ENCODE measurements at regions not wholly inside any gene's neighbourhood (a gene's known extent, or its start where the extent isn't known, plus 50 kb on each side); places are given as distances from the start of the nearest gene placed in this dataset.

DNA sequence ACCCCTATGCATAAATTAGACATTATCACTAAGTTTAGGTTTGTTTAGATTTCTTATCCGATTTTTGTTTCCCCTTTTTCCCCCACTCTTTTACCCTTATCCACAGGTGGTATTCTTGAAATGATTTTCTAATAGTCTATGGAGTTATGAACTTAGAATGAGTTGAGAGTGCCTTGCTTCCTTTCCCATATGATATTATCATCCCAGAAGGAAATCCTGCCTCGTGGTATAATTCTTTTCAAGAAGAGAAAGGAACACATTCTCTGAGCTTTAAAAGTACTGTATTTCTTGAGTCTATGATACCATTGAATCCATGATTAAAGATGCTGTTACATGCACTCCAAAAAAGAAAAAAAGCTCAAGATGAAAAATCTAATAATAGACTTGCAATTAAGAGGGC, 76.9 kb upstream of the ADAMTSL1 start:
- Mint-ChIP-seq H3K36me3 (ENCODE audit: low read depth) (no peaks in the 10 kb centered on the region), H3K27ac (ENCODE audit: unreplicated experiment) (no peak overlapping the region), H3K4me1 (ENCODE audit: low read depth) (peaks cover 13% of the 10 kb centered on the region), H3K4me3 (ENCODE audit: unreplicated experiment) (no peak overlapping the region), H3K9me3 (ENCODE audit: low read depth) (no peaks in the 10 kb centered on the region), H3K27me3 (ENCODE audit: low read depth) (no peaks in the 10 kb centered on the region)
- TF ChIP-seq, protein P1, sequence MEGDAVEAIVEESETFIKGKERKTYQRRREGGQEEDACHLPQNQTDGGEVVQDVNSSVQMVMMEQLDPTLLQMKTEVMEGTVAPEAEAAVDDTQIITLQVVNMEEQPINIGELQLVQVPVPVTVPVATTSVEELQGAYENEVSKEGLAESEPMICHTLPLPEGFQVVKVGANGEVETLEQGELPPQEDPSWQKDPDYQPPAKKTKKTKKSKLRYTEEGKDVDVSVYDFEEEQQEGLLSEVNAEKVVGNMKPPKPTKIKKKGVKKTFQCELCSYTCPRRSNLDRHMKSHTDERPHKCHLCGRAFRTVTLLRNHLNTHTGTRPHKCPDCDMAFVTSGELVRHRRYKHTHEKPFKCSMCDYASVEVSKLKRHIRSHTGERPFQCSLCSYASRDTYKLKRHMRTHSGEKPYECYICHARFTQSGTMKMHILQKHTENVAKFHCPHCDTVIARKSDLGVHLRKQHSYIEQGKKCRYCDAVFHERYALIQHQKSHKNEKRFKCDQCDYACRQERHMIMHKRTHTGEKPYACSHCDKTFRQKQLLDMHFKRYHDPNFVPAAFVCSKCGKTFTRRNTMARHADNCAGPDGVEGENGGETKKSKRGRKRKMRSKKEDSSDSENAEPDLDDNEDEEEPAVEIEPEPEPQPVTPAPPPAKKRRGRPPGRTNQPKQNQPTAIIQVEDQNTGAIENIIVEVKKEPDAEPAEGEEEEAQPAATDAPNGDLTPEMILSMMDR (IDR thresholded peaks at IDR 0.05), result no peak
- no peak for DNase-seq (ENCODE audit: low spot score)

DNA sequence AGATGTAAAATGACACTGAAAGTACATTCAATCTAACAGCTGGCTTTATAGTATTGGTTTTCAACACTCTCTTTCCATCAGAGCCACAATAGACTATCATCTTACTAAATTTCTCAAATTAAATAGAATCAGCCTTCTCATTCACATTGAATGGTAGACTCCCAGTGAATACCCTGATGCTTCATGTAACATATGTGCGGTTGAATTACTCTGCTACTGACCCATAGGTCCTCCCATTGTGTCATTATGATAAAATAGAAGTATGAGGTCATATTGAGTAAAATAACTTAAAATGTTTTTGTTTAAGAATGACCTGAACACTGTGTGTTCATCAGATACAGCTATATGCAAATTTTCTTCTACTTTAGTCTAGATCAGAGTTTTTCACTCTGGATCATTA, 75.9 kb upstream of the ADAMTSL1 start:
- Mint-ChIP-seq H3K4me3 (ENCODE audit: unreplicated experiment) (no peak overlapping the region), H3K36me3 (ENCODE audit: low read depth) (no peaks in the 10 kb centered on the region), H3K27ac (ENCODE audit: unreplicated experiment) (no peak overlapping the region), H3K27me3 (ENCODE audit: low read depth) (no peaks in the 10 kb centered on the region), H3K9me3 (ENCODE audit: low read depth) (no peaks in the 10 kb centered on the region), H3K4me1 (ENCODE audit: low read depth) (peaks cover 10% of the 10 kb centered on the region)
- TF ChIP-seq, protein P1 (IDR thresholded peaks at IDR 0.05), result no peak
- DNase-seq (ENCODE audit: low spot score), result no peak

DNA sequence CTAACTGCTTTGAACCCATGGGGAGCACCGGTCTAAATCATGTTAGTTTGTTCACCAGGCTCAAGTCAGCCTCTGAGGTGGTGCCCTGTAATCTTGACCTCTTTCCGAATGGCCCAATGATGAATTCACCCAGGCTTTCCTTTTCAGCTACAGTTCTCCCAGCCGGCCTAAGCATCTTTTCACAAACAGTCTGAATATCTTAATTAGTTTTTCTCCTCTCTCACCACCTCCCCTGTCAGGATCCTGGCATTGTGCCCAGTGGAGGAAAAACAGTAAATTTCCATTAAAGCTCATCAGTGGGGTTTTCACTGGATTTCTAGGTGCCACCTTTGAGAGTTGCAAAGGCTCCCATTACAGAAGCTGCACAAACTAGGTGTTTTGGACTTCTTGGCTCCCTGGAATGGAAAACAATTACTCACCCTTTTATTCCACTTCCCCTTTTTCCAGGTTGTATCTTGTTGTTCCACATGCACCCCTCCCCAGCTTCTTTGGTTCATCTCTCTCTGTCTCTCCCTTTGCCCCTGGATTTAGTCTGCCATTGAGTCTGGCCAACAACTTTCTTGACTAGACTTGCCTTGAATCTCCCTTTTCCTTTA, 69.4 kb upstream of the ADAMTSL1 start:
- Mint-ChIP-seq H3K4me3 (ENCODE audit: unreplicated experiment) (no peak overlapping the region), H3K4me1 (ENCODE audit: low read depth) (peaks cover 4% of the 10 kb centered on the region), H3K9me3 (ENCODE audit: low read depth) (no peaks in the 10 kb centered on the region), H3K36me3 (ENCODE audit: low read depth) (no peaks in the 10 kb centered on the region), H3K27ac (ENCODE audit: unreplicated experiment) (no peak overlapping the region), H3K27me3 (ENCODE audit: low read depth) (no peaks in the 10 kb centered on the region)
- TF ChIP-seq, protein P1 (IDR thresholded peaks at IDR 0.05), result no peak
- DNase-seq (ENCODE audit: low spot score), result no peak

DNA sequence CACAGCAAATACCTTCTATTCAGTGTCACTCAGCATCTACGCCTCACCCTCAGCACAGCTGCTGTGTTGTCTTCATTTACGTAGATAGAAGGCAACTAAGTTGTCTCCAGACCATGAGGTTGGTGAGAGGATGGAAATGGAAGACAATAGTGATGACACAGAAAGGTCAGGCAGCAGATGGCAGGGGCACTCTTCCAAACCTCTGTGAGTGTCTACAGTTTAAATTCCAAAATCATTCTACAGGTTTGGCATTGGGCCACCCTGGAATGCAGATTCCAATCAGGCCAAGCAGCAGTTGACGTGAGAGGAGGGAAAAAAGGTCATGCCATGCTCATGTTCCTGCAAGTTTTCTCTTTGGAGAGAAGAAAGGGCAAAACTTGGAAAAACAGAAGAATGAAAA, 68.7 kb upstream of the ADAMTSL1 start:
- no peak for DNase-seq (ENCODE audit: low spot score)
- TF ChIP-seq, protein P1 (IDR thresholded peaks at IDR 0.05), result no peak
- no peaks in the 10 kb centered on the region for H3K36me3 Mint-ChIP-seq (ENCODE audit: low read depth)
- H3K27ac Mint-ChIP-seq (ENCODE audit: unreplicated experiment), result no peak overlapping the region
- H3K4me1 Mint-ChIP-seq (ENCODE audit: low read depth), result peaks cover 4% of the 10 kb centered on the region
- H3K9me3 Mint-ChIP-seq (ENCODE audit: low read depth), result no peaks in the 10 kb centered on the region
- H3K27me3 Mint-ChIP-seq (ENCODE audit: low read depth), result no peaks in the 10 kb centered on the region
- no peak overlapping the region for H3K4me3 Mint-ChIP-seq (ENCODE audit: unreplicated experiment)

DNA sequence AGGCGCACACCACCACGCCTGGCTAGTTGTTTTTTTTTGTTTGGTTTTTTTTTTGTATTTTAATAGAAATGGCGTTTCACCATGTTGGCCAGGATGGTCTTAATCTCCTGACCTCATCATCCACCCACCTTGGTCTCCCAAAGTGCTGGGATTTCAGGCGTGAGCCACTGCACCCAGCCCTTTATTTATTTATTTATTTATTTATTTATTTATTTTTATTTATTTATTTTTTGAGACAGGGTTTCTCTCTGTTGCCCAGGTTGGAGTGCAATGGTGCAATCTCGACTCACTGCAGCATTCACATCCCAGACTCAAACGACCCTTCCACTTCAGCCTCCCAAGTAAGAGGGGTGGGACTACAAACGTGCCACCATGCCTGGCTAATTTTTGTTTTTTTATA, 63.0 kb upstream of the ADAMTSL1 start:
- no peak for DNase-seq (ENCODE audit: low spot score)
- H3K9me3 Mint-ChIP-seq (ENCODE audit: low read depth), result peaks cover 4% of the 10 kb centered on the region
- H3K4me3 Mint-ChIP-seq (ENCODE audit: unreplicated experiment), result no peak overlapping the region
- TF ChIP-seq, protein P1 (IDR thresholded peaks at IDR 0.05), result no peak
- H3K27me3 Mint-ChIP-seq (ENCODE audit: low read depth), result no peaks in the 10 kb centered on the region
- H3K27ac Mint-ChIP-seq (ENCODE audit: unreplicated experiment), result no peak overlapping the region
- no peaks in the 10 kb centered on the region for H3K36me3 Mint-ChIP-seq (ENCODE audit: low read depth)
- H3K4me1 Mint-ChIP-seq (ENCODE audit: low read depth), result no peaks in the 10 kb centered on the region
